HepG2 (cell line): ENCODE measurements at regions not wholly inside any gene's neighbourhood (a gene's known extent, or its start where the extent isn't known, plus 50 kb on each side); places are given as distances from the start of the nearest gene placed in this dataset.
"Not testable (repeated sequence)": the region's sequence is repeated elsewhere in the genome, so short reads cannot be mapped to it uniquely, and the experiment has no call there.

Experiments used
- ATF7 ChIP-seq, 2 experiments: fragments of 450-650 bp in 1 of 2; sonication (generic) in 1 of 2; formaldehyde crosslinking in 1 of 2; IDR thresholded peaks; 2 replicates each; pipeline versions ENCODE4 v1.4.0 to v1.6.1; 2016 to 2020; ENCODE audit warnings: antibody characterized with exemption in 1 of 2, mild to moderate bottlenecking in 1 of 2, missing genetic modification reagents in 1 of 2
- CTCF ChIP-seq: sonication (generic); formaldehyde crosslinking; IDR thresholded peaks from 2 replicates; pipeline ENCODE4 v1.5.0; 2020; ENCODE audit warnings: mild to moderate bottlenecking, missing genetic modification reagents, moderate library complexity
- ETV5 ChIP-seq: IDR thresholded peaks from 2 replicates; pipeline ENCODE4 v1.6.1; 2018; ENCODE audit warnings: missing biosample characterization, missing genetic modification reagents, inconsistent platforms, borderline replicate concordance
- GATAD2A ChIP-seq: IDR thresholded peaks from 2 replicates; pipeline ENCODE4 v1.6.1; 2016
- IRF2 ChIP-seq: IDR thresholded peaks from 2 replicates; pipeline ENCODE4 v1.6.1; 2018; ENCODE audit warnings: missing genetic modification reagents, missing compliant biosample characterization
- ISL2 ChIP-seq: sonication (generic); formaldehyde crosslinking; IDR thresholded peaks from 2 replicates; pipeline ENCODE4 v1.5.0; 2020; ENCODE audit warnings: missing genetic modification reagents
- MED13 ChIP-seq: sonication (generic); formaldehyde crosslinking; IDR thresholded peaks from 2 replicates; pipeline ENCODE4 v1.5.0; 2020; ENCODE audit warnings: missing genetic modification reagents
- MTF1 ChIP-seq: sonication (generic); formaldehyde crosslinking; IDR thresholded peaks from 2 replicates; pipeline ENCODE4 v1.5.0; 2020; ENCODE audit warnings: missing genetic modification reagents
- SMAD9 ChIP-seq: sonication (generic); formaldehyde crosslinking; IDR thresholded peaks from 2 replicates; pipeline ENCODE4 v1.5.1; 2020; ENCODE audit warnings: mild to moderate bottlenecking, missing genetic modification reagents
- SP5 ChIP-seq: IDR thresholded peaks from 2 replicates; pipeline ENCODE4 v1.6.1; 2016; ENCODE audit warnings: low read depth, borderline replicate concordance
- TARDBP ChIP-seq: sonication (generic); formaldehyde crosslinking; IDR thresholded peaks from 2 replicates; pipeline ENCODE4 v1.8.0; 2022; ENCODE audit warnings: mild to moderate bottlenecking, missing genetic modification reagents
- TEAD3 ChIP-seq: optimal IDR thresholded peaks from 2 replicates; pipeline ENCODE3; 2016; ENCODE audit warnings: borderline replicate concordance
- ZMYM2 ChIP-seq: sonication (generic); formaldehyde crosslinking; IDR thresholded peaks from 2 replicates; pipeline ENCODE4 v1.8.0; 2022; ENCODE audit warnings: mild to moderate bottlenecking, missing genetic modification reagents
- ZMYM4 ChIP-seq: sonication (generic); formaldehyde crosslinking; IDR thresholded peaks from 2 replicates; pipeline ENCODE4 v1.8.1; 2023; ENCODE audit warnings: mild to moderate bottlenecking, missing genetic modification reagents
- ZNF3 ChIP-seq: IDR thresholded peaks from 2 replicates; pipeline ENCODE4 v1.7.0; 2017; ENCODE audit warnings: inconsistent platforms
- ZNF350 ChIP-seq: sonication (generic); formaldehyde crosslinking; IDR thresholded peaks from 2 replicates; pipeline ENCODE4 v1.4.0; 2020; ENCODE audit warnings: mild to moderate bottlenecking, low read depth, missing genetic modification reagents, borderline replicate concordance
- ZNF460 ChIP-seq: sonication (generic); formaldehyde crosslinking; IDR thresholded peaks from 2 replicates; pipeline ENCODE4 v1.5.1; 2020; ENCODE audit warnings: missing genetic modification reagents, mild to moderate bottlenecking, borderline replicate concordance
- ZNF543 ChIP-seq: sonication (generic); formaldehyde crosslinking; IDR thresholded peaks from 2 replicates; pipeline ENCODE4 v1.4.0; 2020; ENCODE audit warnings: mild to moderate bottlenecking, missing genetic modification reagents
- ZNF547 ChIP-seq: sonication (generic); formaldehyde crosslinking; IDR thresholded peaks from 2 replicates; pipeline ENCODE4 v1.5.1; 2020; ENCODE audit warnings: mild to moderate bottlenecking, missing genetic modification reagents
- ZNF614 ChIP-seq: IDR thresholded peaks from 2 replicates; pipeline ENCODE4 v1.6.1; 2018; ENCODE audit warnings: missing biosample characterization, missing genetic modification reagents, inconsistent platforms, borderline replicate concordance
- ZSCAN25 ChIP-seq: sonication (generic); formaldehyde crosslinking; IDR thresholded peaks from 2 replicates; pipeline ENCODE4 v1.8.0; 2022; ENCODE audit warnings: mild to moderate bottlenecking, missing genetic modification reagents
- TF ChIP-seq, protein P1 (sequence below): sonication (generic); formaldehyde crosslinking; IDR thresholded peaks from 2 replicates; pipeline ENCODE4 v1.4.0; 2020; ENCODE audit warnings: missing genetic modification reagents
- TF ChIP-seq, protein P2 (sequence below): sonication (generic); formaldehyde crosslinking; IDR thresholded peaks from 2 replicates; pipeline ENCODE4 v1.8.0; 2022; ENCODE audit warnings: missing genetic modification reagents, mild to moderate bottlenecking, inconsistent platforms, borderline replicate concordance
- TF ChIP-seq, protein P3 (sequence below): conservative IDR thresholded peaks from 2 replicates; pipeline ENCODE4 v1.6.1; 2018; ENCODE audit warnings: missing genetic modification reagents

DNA sequence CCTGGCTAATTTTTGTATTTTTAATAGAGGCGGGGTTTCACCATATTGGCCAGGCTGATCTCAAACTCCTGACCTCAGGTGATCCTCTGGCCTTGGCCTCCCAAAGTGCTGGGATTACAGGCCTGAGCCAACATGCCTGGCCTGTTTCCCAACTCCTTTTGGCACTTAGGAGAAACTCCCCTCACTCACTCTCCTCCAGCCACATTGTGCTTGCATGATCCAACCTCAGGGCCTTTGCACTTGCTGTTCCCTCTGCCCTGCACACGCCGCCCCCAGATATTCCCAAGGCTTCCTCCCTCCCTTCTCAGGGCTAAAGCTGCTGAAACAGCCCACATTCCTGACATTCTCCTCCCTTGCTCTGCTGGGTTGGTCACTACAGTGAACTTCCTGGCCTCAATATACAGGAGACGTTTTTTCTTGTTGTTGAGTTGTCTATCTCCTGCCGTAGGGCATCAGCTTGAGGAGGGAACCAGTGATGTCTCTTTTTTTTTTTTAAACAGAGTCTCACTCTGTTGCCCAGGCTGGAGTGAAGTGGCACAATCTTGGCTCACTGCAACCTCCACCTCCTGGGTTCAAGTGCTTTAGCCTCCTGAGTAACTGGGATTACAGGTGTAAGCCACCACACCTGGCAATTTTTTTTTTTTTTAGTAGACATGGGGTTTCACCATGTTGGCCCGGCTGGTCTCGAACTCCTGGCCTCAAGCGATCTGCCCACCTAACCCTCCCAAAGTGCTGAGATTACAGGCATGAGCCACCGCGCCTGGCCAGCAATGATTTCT lies 61.4 kb upstream of the PTPN1 start (continued):
- not testable (repeated sequence) for TF ChIP-seq ATF7 (IDR thresholded peaks at IDR 0.05)
- TF ChIP-seq ATF7 (CRISPR knock-in tag; IDR thresholded peaks at IDR 0.05) (0 out of 2 replicates have a peak, but pooled peaks have one; percentile 54), ZNF350 (peak; percentile 38; the same call in 1 of the 2 replicates), ZNF547 (CRISPR knock-in tag) (peak; percentile 51), ZNF3 (0 out of 2 replicates have a peak, but pooled peaks have one; percentile 52), ZSCAN25 (CRISPR knock-in tag) (peak; percentile 71; the same call in 1 of the 2 replicates), GATAD2A (CRISPR knock-in tag) (peak; percentile 30; the same call in 1 of the 2 replicates), TARDBP (peak; percentile 47; the same call in 1 of the 2 replicates), SP5 (CRISPR knock-in tag) (peak; percentile 55; the same call in 1 of the 2 replicates), CTCF (CRISPR knock-in tag) (peak; percentile 15; the same call in 1 of the 2 replicates), MTF1 (peak; percentile 96), ETV5 (CRISPR knock-in tag) (peak; percentile 54; the same call in 1 of the 2 replicates), SMAD9 (CRISPR knock-in tag) (0 out of 2 replicates have a peak, but pooled peaks have one; percentile 66), ZNF543 (CRISPR knock-in tag) (peak; percentile 55; the same call in 1 of the 2 replicates), ZNF460 (CRISPR knock-in tag) (peak; percentile 62), TEAD3 (CRISPR knock-in tag) (peak; percentile 100), MED13 (CRISPR knock-in tag) (0 out of 2 replicates have a peak, but pooled peaks have one; percentile 47), ZMYM4 (CRISPR knock-in tag) (peak; percentile 54; the same call in 1 of the 2 replicates), ZNF614 (peak; percentile 38; the same call in 1 of the 2 replicates), IRF2 (CRISPR knock-in tag) (peak; percentile 17; the same call in 1 of the 2 replicates), ZMYM2 (CRISPR knock-in tag) (peak; percentile 88), ISL2 (CRISPR knock-in tag) (0 out of 2 replicates have a peak, but pooled peaks have one; percentile 27)
- TF ChIP-seq, protein P1, sequence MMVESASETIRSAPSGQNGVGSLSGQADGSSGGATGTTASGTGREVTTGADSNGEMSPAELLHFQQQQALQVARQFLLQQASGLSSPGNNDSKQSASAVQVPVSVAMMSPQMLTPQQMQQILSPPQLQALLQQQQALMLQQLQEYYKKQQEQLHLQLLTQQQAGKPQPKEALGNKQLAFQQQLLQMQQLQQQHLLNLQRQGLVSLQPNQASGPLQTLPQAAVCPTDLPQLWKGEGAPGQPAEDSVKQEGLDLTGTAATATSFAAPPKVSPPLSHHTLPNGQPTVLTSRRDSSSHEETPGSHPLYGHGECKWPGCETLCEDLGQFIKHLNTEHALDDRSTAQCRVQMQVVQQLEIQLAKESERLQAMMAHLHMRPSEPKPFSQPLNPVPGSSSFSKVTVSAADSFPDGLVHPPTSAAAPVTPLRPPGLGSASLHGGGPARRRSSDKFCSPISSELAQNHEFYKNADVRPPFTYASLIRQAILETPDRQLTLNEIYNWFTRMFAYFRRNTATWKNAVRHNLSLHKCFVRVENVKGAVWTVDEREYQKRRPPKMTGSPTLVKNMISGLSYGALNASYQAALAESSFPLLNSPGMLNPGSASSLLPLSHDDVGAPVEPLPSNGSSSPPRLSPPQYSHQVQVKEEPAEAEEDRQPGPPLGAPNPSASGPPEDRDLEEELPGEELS = peak; percentile 36; the same call in 1 of the 2 replicates
- TF ChIP-seq, protein P2, sequence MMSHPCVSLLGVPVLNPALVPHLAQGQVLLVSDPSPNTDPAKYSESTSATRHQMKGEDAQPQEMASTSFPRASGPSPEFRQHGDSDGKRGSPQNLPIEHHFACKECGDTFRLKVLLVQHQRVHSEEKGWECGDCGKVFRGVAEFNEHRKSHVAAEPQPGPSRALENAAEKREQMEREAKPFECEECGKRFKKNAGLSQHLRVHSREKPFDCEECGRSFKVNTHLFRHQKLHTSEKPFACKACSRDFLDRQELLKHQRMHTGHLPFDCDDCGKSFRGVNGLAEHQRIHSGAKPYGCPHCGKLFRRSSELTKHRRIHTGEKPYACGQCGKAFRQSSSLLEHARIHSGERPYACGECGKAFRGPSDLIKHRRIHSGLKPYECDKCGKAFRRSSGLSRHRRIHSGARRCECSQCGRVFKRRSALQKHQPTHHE = 0 out of 2 replicates have a peak, but pooled peaks have one; percentile 21
- TF ChIP-seq, protein P3, sequence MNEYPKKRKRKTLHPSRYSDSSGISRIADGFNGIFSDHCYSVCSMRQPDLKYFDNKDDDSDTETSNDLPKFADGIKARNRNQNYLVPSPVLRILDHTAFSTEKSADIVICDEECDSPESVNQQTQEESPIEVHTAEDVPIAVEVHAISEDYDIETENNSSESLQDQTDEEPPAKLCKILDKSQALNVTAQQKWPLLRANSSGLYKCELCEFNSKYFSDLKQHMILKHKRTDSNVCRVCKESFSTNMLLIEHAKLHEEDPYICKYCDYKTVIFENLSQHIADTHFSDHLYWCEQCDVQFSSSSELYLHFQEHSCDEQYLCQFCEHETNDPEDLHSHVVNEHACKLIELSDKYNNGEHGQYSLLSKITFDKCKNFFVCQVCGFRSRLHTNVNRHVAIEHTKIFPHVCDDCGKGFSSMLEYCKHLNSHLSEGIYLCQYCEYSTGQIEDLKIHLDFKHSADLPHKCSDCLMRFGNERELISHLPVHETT (CRISPR knock-in tag) = peak; percentile 59; the same call in 1 of the 2 replicates
